ENCODE measurements at regions not wholly inside any gene's neighbourhood (a gene's known extent, or its start where the extent isn't known, plus 50 kb on each side); places are given as distances from the start of the nearest gene placed in this dataset.

DNA sequence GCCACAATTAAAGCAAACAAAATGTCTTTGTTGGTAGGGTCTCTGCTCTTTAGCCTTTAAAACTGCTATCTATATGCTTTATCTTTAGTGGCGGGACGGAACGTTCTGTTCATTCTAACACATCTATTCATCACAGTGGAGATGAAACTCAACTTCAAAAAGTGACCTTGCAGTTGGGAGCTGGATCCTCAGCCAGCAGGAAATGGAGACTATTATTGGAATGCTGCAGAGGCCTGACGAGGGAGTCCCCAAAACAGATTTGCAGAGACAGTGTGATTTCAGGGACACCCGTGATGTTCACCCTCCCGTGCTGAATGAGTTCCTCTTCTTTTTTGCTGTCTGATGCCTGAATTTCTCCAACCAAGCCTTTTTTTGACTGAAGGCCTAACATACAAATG lies 306.0 kb upstream of the SHH start:
- H3K9ac ChIP-seq (ENCODE audit: low read depth, low read length) = no peak overlapping the region
- H3K4me1 ChIP-seq (ENCODE audit: control insufficient read depth, insufficient read depth, low read length) = no peaks in the 10 kb centered on the region
- no peak overlapping the region for H2BK120ac ChIP-seq (ENCODE audit: low read depth, low read length)
- H2BK20ac ChIP-seq (ENCODE audit: low read depth, low read length) = no peak overlapping the region
- CTCF ChIA-PET = no interaction called here
- H3K4me2 ChIP-seq (ENCODE audit: low read depth, low read length) = no peak overlapping the region
- no peaks in the 10 kb centered on the region for H3K9me1 ChIP-seq (ENCODE audit: insufficient read depth, low read length)
- H3K56ac ChIP-seq (ENCODE audit: extremely low read depth, insufficient read depth, low read length) = no peak overlapping the region
- no peaks in the 10 kb centered on the region for H3K79me1 ChIP-seq (ENCODE audit: low read depth in 1 of 2, low read length in 2 of 2)
- intact Hi-C loops (cut with micrococcal nuclease) (no loop called here), in situ Hi-C loops (cut with MboI; ENCODE audit: low sequenced_read_pairs) (no loop called here), dilution Hi-C loops (cut with HindIII; ENCODE audit: low sequenced_read_pairs, unreplicated experiment) (no loop called here)
- H2AK5ac ChIP-seq (ENCODE audit: low read depth, low read length) = no peak overlapping the region
- no peak overlapping the region for H2BK15ac ChIP-seq (ENCODE audit: low read depth, low read length)
- H3K27ac ChIP-seq (ENCODE audit: insufficient read depth, low read length) = no peak overlapping the region
- no peak overlapping the region for H2BK5ac ChIP-seq (ENCODE audit: low read depth, low read length, poor library complexity, severe bottlenecking)
- H2AFZ ChIP-seq (replicated peaks; ENCODE audit: low read length, poor library complexity) = no peak overlapping the region
- no peak overlapping the region for H2AK9ac ChIP-seq (replicated peaks; ENCODE audit: low read depth, low read length, poor library complexity)
- 5% methylated on average over 3 of the region's 6 CpGs; no CpG with 5 or more reads in 1 of the 2 experiments for WGBS, 2 experiments (ENCODE audit: extremely low coverage in 2 of 2, insufficient read length in 1 of 2)
- H4K5ac ChIP-seq (ENCODE audit: low read depth, low read length) = no peak overlapping the region
- no peaks in the 10 kb centered on the region for H4K20me1 ChIP-seq (ENCODE audit: insufficient read depth, low read length)
- no peak overlapping the region for H3K4ac ChIP-seq (ENCODE audit: low read depth, low read length)
- H3K18ac ChIP-seq (ENCODE audit: low read depth, low read length) = no peak overlapping the region
- no peak overlapping the region for H4K91ac ChIP-seq (ENCODE audit: insufficient read depth, low read depth, low read length)
- no peak overlapping the region for H3K23ac ChIP-seq (ENCODE audit: low read depth, low read length)
- H3K9me3 ChIP-seq (ENCODE audit: control insufficient read depth, insufficient read depth, low read length) = peaks cover 39% of the 10 kb centered on the region
- no TSS peak for BruUV-seq (replicated peaks)
- no peak overlapping the region for H4K8ac ChIP-seq (ENCODE audit: low read depth in 2 of 2, low read length in 2 of 2)
- no peak for ATAC-seq (ENCODE audit: low read depth)
- H3K27me3 ChIP-seq (ENCODE audit: control insufficient read depth, insufficient read depth, low read length) = no peaks in the 10 kb centered on the region
- no peaks in the 10 kb centered on the region for H3K36me3 ChIP-seq (ENCODE audit: control insufficient read depth, insufficient read depth, low read length)
- no peak overlapping the region for H3K14ac ChIP-seq (replicated peaks; ENCODE audit: low read depth, low read length)
- TF ChIP-seq, protein P1, sequence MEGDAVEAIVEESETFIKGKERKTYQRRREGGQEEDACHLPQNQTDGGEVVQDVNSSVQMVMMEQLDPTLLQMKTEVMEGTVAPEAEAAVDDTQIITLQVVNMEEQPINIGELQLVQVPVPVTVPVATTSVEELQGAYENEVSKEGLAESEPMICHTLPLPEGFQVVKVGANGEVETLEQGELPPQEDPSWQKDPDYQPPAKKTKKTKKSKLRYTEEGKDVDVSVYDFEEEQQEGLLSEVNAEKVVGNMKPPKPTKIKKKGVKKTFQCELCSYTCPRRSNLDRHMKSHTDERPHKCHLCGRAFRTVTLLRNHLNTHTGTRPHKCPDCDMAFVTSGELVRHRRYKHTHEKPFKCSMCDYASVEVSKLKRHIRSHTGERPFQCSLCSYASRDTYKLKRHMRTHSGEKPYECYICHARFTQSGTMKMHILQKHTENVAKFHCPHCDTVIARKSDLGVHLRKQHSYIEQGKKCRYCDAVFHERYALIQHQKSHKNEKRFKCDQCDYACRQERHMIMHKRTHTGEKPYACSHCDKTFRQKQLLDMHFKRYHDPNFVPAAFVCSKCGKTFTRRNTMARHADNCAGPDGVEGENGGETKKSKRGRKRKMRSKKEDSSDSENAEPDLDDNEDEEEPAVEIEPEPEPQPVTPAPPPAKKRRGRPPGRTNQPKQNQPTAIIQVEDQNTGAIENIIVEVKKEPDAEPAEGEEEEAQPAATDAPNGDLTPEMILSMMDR (conservative IDR thresholded peaks at IDR 0.05; ENCODE audit: low read depth, low read length) = no peak
- TF ChIP-seq RAD21 (IDR thresholded peaks at IDR 0.05; ENCODE audit: low read length) = no peak
- no peak for TF ChIP-seq CHD1 (IDR thresholded peaks at IDR 0.05; ENCODE audit: low read depth, low read length)
- TF ChIP-seq, protein P2, sequence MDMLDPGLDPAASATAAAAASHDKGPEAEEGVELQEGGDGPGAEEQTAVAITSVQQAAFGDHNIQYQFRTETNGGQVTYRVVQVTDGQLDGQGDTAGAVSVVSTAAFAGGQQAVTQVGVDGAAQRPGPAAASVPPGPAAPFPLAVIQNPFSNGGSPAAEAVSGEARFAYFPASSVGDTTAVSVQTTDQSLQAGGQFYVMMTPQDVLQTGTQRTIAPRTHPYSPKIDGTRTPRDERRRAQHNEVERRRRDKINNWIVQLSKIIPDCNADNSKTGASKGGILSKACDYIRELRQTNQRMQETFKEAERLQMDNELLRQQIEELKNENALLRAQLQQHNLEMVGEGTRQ (IDR thresholded peaks at IDR 0.05; ENCODE audit: low read depth, low read length) = no peak
- TF ChIP-seq BHLHE40 (IDR thresholded peaks at IDR 0.05; ENCODE audit: low read depth, low read length) = no peak
- TF ChIP-seq RCOR1 (IDR thresholded peaks at IDR 0.05; ENCODE audit: insufficient replicate concordance, low read length) = no peak
- no peak for TF ChIP-seq CEBPB (IDR thresholded peaks at IDR 0.05; ENCODE audit: low read depth, low read length)
- no peak for TF ChIP-seq MAZ (IDR thresholded peaks at IDR 0.05; ENCODE audit: borderline replicate concordance, low read depth, low read length)
- no peak for TF ChIP-seq SMC3 (IDR thresholded peaks at IDR 0.05; ENCODE audit: low read depth, low read length)
- no peak for TF ChIP-seq FOS (IDR thresholded peaks at IDR 0.05; ENCODE audit: low read depth, low read length)
- POLR2A ChIA-PET (ENCODE audit: unreplicated experiment) = no interaction called here
- no peak for DNase-seq
- no peak overlapping the region for H3K4me3 ChIP-seq (ENCODE audit: insufficient read depth, low read depth, low read length)
